HEK293 (cell line): ENCODE measurements at regions not wholly inside any gene's neighbourhood (a gene's known extent, or its start where the extent isn't known, plus 50 kb on each side); places are given as distances from the start of the nearest gene placed in this dataset.

ENCODE experiments used
- CTCF ChIA-PET: fragments of 350-600 bp; formaldehyde crosslinking; extraction: SDS; loops from one replicate; lab custom pipeline; 2021; ENCODE audit warnings: antibody characterized with exemption; lab: Yijun Ruan, JAX
- POLR2A ChIA-PET: fragments of 300-600 bp; formaldehyde crosslinking; extraction: SDS; loops from one replicate; lab custom pipeline; 2020; ENCODE audit warnings: antibody characterized with exemption, inconsistent platforms; lab: Yijun Ruan, JAX
- H3K27ac ChIP-seq: fragments of 200-500 bp; sonication (Bioruptor generic); 2 replicates; pipeline ENCODE4 v1.5.1; 2014; ENCODE audit warnings: low read depth, low read length, control low read depth, inconsistent platforms; ENCODE audit errors: extremely low read depth
- H3K36me3 ChIP-seq, 2 experiments: fragments of 200-500 bp in 1 of 2; sonication (Bioruptor generic) in 1 of 2; 1 replicate in 1 of 2; 2 replicates in 1 of 2; pipeline ENCODE4 v1.5.1; 2014 to 2017; ENCODE audit warnings: inconsistent platforms in 2 of 2, low read length in 2 of 2; ENCODE audit not compliant: control insufficient read depth in 2 of 2, insufficient read depth in 1 of 2
- H3K4me1 ChIP-seq: fragments of 200-500 bp; sonication (Bioruptor generic); 2 replicates; pipeline ENCODE4 v1.5.1; 2014; ENCODE audit warnings: mild to moderate bottlenecking, low read length, inconsistent platforms; ENCODE audit not compliant: control insufficient read depth, insufficient read depth
- H3K4me3 ChIP-seq: 2 replicates; pipeline ENCODE4 v1.5.1; 2011; ENCODE audit warnings: low read depth, mild to moderate bottlenecking, control low read depth, low read length, moderate library complexity
- H3K9me3 ChIP-seq: fragments of 200-500 bp; sonication (Bioruptor generic); 2 replicates; pipeline ENCODE4 v1.5.1; 2014; ENCODE audit warnings: low read depth, low read length, inconsistent platforms; ENCODE audit not compliant: control insufficient read depth, insufficient read depth
- ATF2 ChIP-seq: fragments of 450-650 bp; formaldehyde crosslinking; IDR thresholded peaks from 2 replicates; pipeline ENCODE4 v1.5.1; 2016; ENCODE audit warnings: missing biosample characterization, missing genetic modification characterization, low read depth
- FEZF1 ChIP-seq: fragments of 450-650 bp; formaldehyde crosslinking; IDR thresholded peaks from 2 replicates; pipeline ENCODE4 v1.5.1; 2016; ENCODE audit warnings: missing biosample characterization, missing genetic modification characterization
- HOXA7 ChIP-seq: sonication (generic); formaldehyde crosslinking; IDR thresholded peaks from 2 replicates; pipeline ENCODE4 v1.8.1; 2022; ENCODE audit warnings: missing genetic modification reagents, borderline replicate concordance
- KLF10 ChIP-seq: fragments of 450-650 bp; IDR thresholded peaks from 2 replicates; pipeline ENCODE4 v1.5.1; 2018; ENCODE audit warnings: missing biosample characterization, mild to moderate bottlenecking, missing genetic modification characterization
- KLF16 ChIP-seq: fragments of 450-650 bp; formaldehyde crosslinking; IDR thresholded peaks from 2 replicates; pipeline ENCODE4 v1.5.1; 2017; ENCODE audit warnings: missing biosample characterization, missing genetic modification characterization
- KLF9 ChIP-seq: fragments of 450-650 bp; formaldehyde crosslinking; IDR thresholded peaks from 2 replicates; pipeline ENCODE4 v1.5.1; 2016; ENCODE audit warnings: missing biosample characterization, missing genetic modification characterization, low read depth
- MEIS1 ChIP-seq: sonication (generic); formaldehyde crosslinking; IDR thresholded peaks from 2 replicates; pipeline ENCODE4 v1.8.1; 2022; ENCODE audit warnings: missing genetic modification reagents, mild to moderate bottlenecking, borderline replicate concordance
- SCRT2 ChIP-seq: fragments of 450-650 bp; formaldehyde crosslinking; IDR thresholded peaks from 2 replicates; pipeline ENCODE4 v1.5.1; 2016; ENCODE audit warnings: missing biosample characterization, missing genetic modification characterization
- SP7 ChIP-seq: fragments of 450-650 bp; formaldehyde crosslinking; IDR thresholded peaks from 2 replicates; pipeline ENCODE4 v1.5.1; 2016; ENCODE audit warnings: missing biosample characterization, missing genetic modification characterization
- WT1 ChIP-seq: fragments of 450-650 bp; formaldehyde crosslinking; IDR thresholded peaks from 2 replicates; pipeline ENCODE4 v1.5.1; 2016; ENCODE audit warnings: missing biosample characterization, missing genetic modification characterization
- ZBTB7A ChIP-seq: fragments of 450-650 bp; formaldehyde crosslinking; IDR thresholded peaks from 2 replicates; pipeline ENCODE4 v1.5.1; 2016; ENCODE audit warnings: low read depth, missing biosample characterization, missing genetic modification characterization
- ZFHX2 ChIP-seq: fragments of 450-650 bp; formaldehyde crosslinking; conservative IDR thresholded peaks from 2 replicates; pipeline ENCODE4 v1.5.1; 2016; ENCODE audit warnings: missing biosample characterization, missing genetic modification characterization
- ZFP41 ChIP-seq: fragments of 450-650 bp; formaldehyde crosslinking; IDR thresholded peaks from 2 replicates; pipeline ENCODE4 v1.5.1; 2016; ENCODE audit warnings: missing biosample characterization, missing genetic modification characterization, borderline replicate concordance
- ZNF10 ChIP-seq: fragments of 450-650 bp; formaldehyde crosslinking; IDR thresholded peaks from 2 replicates; pipeline ENCODE4 v1.5.1; 2017; ENCODE audit warnings: missing biosample characterization, missing genetic modification characterization
- ZNF16 ChIP-seq: fragments of 450-650 bp; formaldehyde crosslinking; IDR thresholded peaks from 2 replicates; pipeline ENCODE4 v1.5.1; 2016; ENCODE audit warnings: low read depth, missing biosample characterization, missing genetic modification characterization
- ZNF221 ChIP-seq: fragments of 450-650 bp; formaldehyde crosslinking; IDR thresholded peaks from 2 replicates; pipeline ENCODE4 v1.5.1; 2017; ENCODE audit warnings: missing biosample characterization, missing genetic modification characterization, borderline replicate concordance
- ZNF26 ChIP-seq: fragments of 450-650 bp; formaldehyde crosslinking; IDR thresholded peaks from 2 replicates; pipeline ENCODE4 v1.5.1; 2016; ENCODE audit warnings: missing biosample characterization, missing genetic modification characterization
- ZNF292 ChIP-seq: fragments of 450-650 bp; formaldehyde crosslinking; IDR thresholded peaks from 2 replicates; pipeline ENCODE4 v1.5.1; 2016; ENCODE audit warnings: low read depth, missing biosample characterization, missing genetic modification characterization, borderline replicate concordance
- ZNF394 ChIP-seq: fragments of 450-650 bp; formaldehyde crosslinking; IDR thresholded peaks from 2 replicates; pipeline ENCODE4 v1.5.1; 2016; ENCODE audit warnings: missing biosample characterization, missing genetic modification characterization, mild to moderate bottlenecking, moderate library complexity, borderline replicate concordance
- ZNF521 ChIP-seq: fragments of 450-650 bp; formaldehyde crosslinking; IDR thresholded peaks from 2 replicates; pipeline ENCODE4 v1.5.1; 2017; ENCODE audit warnings: missing biosample characterization, mild to moderate bottlenecking, missing genetic modification characterization
- ZNF544 ChIP-seq: fragments of 450-650 bp; formaldehyde crosslinking; IDR thresholded peaks from 2 replicates; pipeline ENCODE4 v1.5.0; 2017; ENCODE audit warnings: missing biosample characterization, missing genetic modification characterization
- ZNF596 ChIP-seq: fragments of 450-650 bp; IDR thresholded peaks from 2 replicates; pipeline ENCODE4 v1.5.0; 2018; ENCODE audit warnings: missing biosample characterization, mild to moderate bottlenecking, missing genetic modification characterization, moderate library complexity
- ZNF626 ChIP-seq: fragments of 450-650 bp; sonication (Bioruptor Pico); formaldehyde crosslinking; IDR thresholded peaks from 2 replicates; pipeline ENCODE4 v1.5.1; 2018; ENCODE audit warnings: missing biosample characterization, missing genetic modification characterization, inconsistent platforms
- ZNF629 ChIP-seq: fragments of 450-650 bp; formaldehyde crosslinking; IDR thresholded peaks from 2 replicates; pipeline ENCODE4 v1.5.1; 2017; ENCODE audit warnings: missing biosample characterization, missing genetic modification characterization
- ZNF776 ChIP-seq: fragments of 450-650 bp; formaldehyde crosslinking; IDR thresholded peaks from 2 replicates; pipeline ENCODE4 v1.5.0; 2017; ENCODE audit warnings: missing biosample characterization, missing genetic modification characterization, borderline replicate concordance

- Histone ChIP-seq H3K4me3 (no peak overlapping the region), H3K36me3 (no peaks in the 10 kb centered on the region), H3K27ac (no peak overlapping the region), H3K9me3 (no peaks in the 10 kb centered on the region), H3K4me1 (no peaks in the 10 kb centered on the region)
- ChIA-PET CTCF (no interaction called here), POLR2A (no interaction called here)
- no peak for TF ChIP-seq WT1 (tag by site-specific recombination)
- TF ChIP-seq KLF16 (tag by site-specific recombination), result no peak
Measured at GRCh38 chr6:26241033-26241895, 123.7 kb upstream of the BTN3A2 start.

GRCh38 chr6:26243132-26243531, 121.9 kb upstream of the BTN3A2 start:
- Histone ChIP-seq H3K27ac (no peak overlapping the region), H3K4me1 (no peaks in the 10 kb centered on the region), H3K9me3 (no peaks in the 10 kb centered on the region), H3K4me3 (no peak overlapping the region), H3K36me3 (no peaks in the 10 kb centered on the region)
- CTCF ChIA-PET, result interaction anchor here (0.6 kb wide), 2 partner anchors 14 to 300 kb away, joined by 3 read pairs; no protein-coding TSS in a partner anchor
- TF ChIP-seq ZNF544 (tag by site-specific recombination) (no peak), ZNF16 (tag by site-specific recombination) (no peak), SCRT2 (tag by site-specific recombination) (0 out of 2 replicates have a peak, but pooled peaks have one; percentile 29), ZFHX2 (no peak), KLF10 (tag by site-specific recombination) (no peak), FEZF1 (no peak), ZNF394 (tag by site-specific recombination) (no peak), ZBTB7A (tag by site-specific recombination) (no peak)
- POLR2A ChIA-PET, result interaction anchor here (1.5 kb wide), 1 partner anchor 9 kb away, joined by 4 read pairs; a partner anchor contains a TSS

GRCh38 chr6:26243752-26244151, 121.2 kb upstream of the BTN3A2 start:
- H3K4me3 ChIP-seq, result no peak overlapping the region
- no peak for TF ChIP-seq ZNF629 (tag by site-specific recombination)
- TF ChIP-seq ATF2, result peak; percentile 36; the same call in 1 of the 2 replicates
- no peak for TF ChIP-seq SP7 (tag by site-specific recombination)
- no peak for TF ChIP-seq ZNF626 (tag by site-specific recombination)
- TF ChIP-seq ZNF292 (tag by site-specific recombination), result no peak
- TF ChIP-seq, all 188 proteins: peak for 1
- Histone ChIP-seq H3K36me3 (no peaks in the 10 kb centered on the region), H3K9me3 (no peaks in the 10 kb centered on the region), H3K4me1 (no peaks in the 10 kb centered on the region), H3K27ac (no peak overlapping the region)
- POLR2A ChIA-PET, result interaction anchor here (1.5 kb wide), 1 partner anchor 9 kb away, joined by 4 read pairs; a partner anchor contains a TSS
- CTCF ChIA-PET, result interaction anchor here (0.6 to 0.7 kb wide), 3 partner anchors 8 to 15 kb away, joined by 3 read pairs; no protein-coding TSS in a partner anchor

GRCh38 chr6:26246058-26246457, 118.9 kb upstream of the BTN3A2 start:
- Histone ChIP-seq H3K27ac (no peak overlapping the region), H3K4me3 (no peak overlapping the region), H3K4me1 (no peaks in the 10 kb centered on the region), H3K36me3 (no peaks in the 10 kb centered on the region), H3K9me3 (no peaks in the 10 kb centered on the region)
- ChIA-PET POLR2A (no interaction called here), CTCF (no interaction called here)
- TF ChIP-seq WT1 (tag by site-specific recombination) (no peak), ZNF776 (tag by site-specific recombination) (no peak), ZNF26 (no peak), ZNF596 (no peak), ZNF221 (no peak), HOXA7 (CRISPR knock-in tag) (no peak), ZNF521 (no peak), MEIS1 (no peak), ZNF10 (tag by site-specific recombination) (no peak), ZFP41 (tag by site-specific recombination) (no peak), KLF9 (tag by site-specific recombination) (no peak)
